NCI-H1092 (cell line): ENCODE measurements at regions not wholly inside any gene's neighbourhood (a gene's known extent, or its start where the extent isn't known, plus 50 kb on each side); places are given as distances from the start of the nearest gene placed in this dataset.

Source experiments
- DNase-seq: peaks from one replicate; lab custom pipeline; 2025; lab: John Stamatoyannopoulos, UW

GRCh38 chr20:48300529-48300928 lies 515.2 kb upstream of the SULF2 start:
- no peak for DNase-seq

- DNase-seq, result peak; percentile 95
These were observed 513.7 kb upstream of the SULF2 start for GRCh38 chr20:48298851-48299484.

DNA sequence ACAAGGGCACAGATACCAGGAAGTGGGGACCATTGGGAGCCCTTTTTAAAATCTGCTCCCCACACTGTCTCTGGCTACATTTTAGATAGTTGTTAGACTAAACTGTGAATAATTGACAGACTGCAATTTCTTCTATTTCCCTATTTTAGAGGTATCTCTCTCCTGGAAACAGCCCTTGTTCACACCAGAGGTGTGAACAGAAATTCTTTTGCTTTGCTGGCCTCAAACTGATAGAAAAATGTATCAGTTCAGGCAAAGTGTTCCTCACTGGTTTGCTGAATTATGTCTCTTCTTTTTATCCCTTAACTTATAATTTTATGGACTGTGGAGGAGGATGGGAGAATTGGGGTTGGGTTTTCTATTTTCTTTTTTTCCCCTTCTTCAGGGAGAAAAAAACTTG lies 513.2 kb upstream of the SULF2 start:
- DNase-seq, result no peak

GRCh38 chr20:48295966-48296421 lies 510.7 kb upstream of the SULF2 start:
- no peak for DNase-seq

DNA sequence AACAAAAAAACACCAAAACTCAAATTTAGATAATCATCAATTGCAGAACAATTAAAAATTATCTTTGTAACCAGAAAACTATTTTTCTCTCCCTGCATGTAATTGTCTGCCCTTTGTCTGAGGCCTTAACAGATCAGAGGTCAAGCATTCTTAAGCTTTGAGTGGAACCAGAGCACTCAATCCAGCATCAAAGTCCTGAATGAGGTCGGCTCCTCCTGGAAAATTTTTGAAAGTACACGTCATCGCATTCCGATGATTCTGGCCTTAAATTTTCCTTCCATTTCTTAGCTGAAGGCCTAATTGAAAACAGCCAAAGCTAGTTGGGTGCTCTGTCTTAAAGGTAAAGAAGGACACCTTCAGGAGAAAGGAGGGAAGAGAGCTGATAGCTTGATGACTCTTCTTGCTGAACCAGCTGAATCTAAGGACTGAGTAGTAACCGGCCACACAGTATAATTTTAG lies 510.2 kb upstream of the SULF2 start:
- no peak for DNase-seq

DNA sequence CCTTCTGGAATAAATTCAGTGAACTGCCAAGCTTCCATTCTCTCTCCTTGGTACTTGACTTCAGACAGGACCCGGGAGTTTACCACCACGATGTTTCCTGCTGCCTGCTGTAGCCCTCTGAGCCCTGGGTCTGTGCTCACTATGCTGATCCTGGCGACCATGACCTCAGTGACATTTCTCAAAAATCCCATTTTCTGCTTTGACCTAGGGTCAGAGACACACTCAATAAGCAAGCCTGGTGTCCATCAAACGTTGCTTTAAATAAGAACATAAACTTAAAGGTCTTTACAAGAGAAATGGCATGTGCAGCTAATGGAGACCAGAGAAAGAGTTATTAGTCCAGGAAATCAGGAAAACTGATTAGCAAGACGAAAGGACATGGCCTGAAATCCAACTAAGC lies 509.7 kb upstream of the SULF2 start:
- DNase-seq, result no peak

DNA sequence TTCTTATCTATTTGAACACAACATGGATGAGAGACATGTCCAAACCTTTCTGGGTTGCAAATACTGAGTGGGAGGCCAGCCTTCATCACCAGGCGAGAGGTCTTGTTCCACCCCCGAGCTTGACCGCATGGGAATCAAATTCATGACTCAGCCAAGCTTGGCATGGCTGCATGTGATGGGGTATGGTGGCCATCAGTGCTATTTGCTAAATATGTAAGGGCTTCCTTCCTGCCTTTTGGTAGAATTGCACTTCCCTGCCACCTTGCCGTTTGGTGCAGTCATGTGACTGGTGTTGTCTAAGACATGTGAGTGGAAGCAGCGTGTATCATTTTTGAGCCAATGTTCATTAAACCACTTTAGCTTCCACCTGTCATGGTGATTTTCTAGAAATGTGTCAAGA lies 508.9 kb upstream of the SULF2 start:
- peak; percentile 12 for DNase-seq

- DNase-seq, result no peak
These were observed 508.4 kb upstream of the SULF2 start for GRCh38 chr20:48293671-48294070.

- no peak for DNase-seq
These were observed 507.5 kb upstream of the SULF2 start for GRCh38 chr20:48292806-48293205.

- no peak for DNase-seq
These were observed 506.6 kb upstream of the SULF2 start for GRCh38 chr20:48291896-48292295.

- no peak for DNase-seq
These were observed 503.7 kb upstream of the SULF2 start for GRCh38 chr20:48288930-48289507.

GRCh38 chr20:48287552-48288170 lies 502.4 kb upstream of the SULF2 start:
- no peak for DNase-seq

GRCh38 chr20:48287021-48287494 lies 501.8 kb upstream of the SULF2 start:
- DNase-seq, result no peak

GRCh38 chr20:48286601-48287000 lies 501.3 kb upstream of the SULF2 start:
- no peak for DNase-seq

GRCh38 chr20:48285656-48286055 lies 500.4 kb upstream of the SULF2 start:
- DNase-seq, result no peak

- no peak for DNase-seq
These were observed 499.6 kb upstream of the SULF2 start for GRCh38 chr20:48284837-48285236.

- DNase-seq, result no peak
These were observed 499.0 kb upstream of the SULF2 start for GRCh38 chr20:48284315-48284714.

DNA sequence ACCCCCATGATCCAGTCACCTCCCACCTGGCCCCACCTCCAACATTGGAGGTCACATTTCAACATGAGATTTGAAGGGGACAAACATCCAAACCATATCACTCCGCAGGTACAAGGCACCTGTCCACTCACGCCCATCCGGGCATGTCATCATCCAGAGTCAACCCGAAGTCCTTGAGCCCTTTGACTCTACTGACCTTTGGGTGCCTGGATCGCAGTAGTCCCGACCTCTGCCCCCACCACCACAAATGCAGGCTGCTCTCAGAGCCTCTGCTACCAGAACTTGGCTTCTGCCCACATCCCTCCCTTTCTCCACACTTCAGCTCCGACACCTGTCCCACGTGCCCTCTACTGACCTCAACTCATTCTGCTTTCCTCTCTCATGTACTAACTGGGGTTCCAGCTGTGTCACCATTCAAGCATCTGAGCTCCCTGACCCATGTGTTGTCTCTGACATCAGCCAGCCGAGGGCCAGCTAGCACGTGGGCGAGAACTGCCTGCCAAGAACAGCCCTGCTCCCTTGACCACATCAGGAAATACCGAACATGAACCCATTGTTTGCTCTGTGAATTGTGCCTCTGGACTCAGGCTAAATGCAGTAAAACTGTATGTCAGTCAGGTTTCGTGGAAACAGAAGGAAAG lies 498.3 kb upstream of the SULF2 start:
- DNase-seq, result peak; percentile 42

DNA sequence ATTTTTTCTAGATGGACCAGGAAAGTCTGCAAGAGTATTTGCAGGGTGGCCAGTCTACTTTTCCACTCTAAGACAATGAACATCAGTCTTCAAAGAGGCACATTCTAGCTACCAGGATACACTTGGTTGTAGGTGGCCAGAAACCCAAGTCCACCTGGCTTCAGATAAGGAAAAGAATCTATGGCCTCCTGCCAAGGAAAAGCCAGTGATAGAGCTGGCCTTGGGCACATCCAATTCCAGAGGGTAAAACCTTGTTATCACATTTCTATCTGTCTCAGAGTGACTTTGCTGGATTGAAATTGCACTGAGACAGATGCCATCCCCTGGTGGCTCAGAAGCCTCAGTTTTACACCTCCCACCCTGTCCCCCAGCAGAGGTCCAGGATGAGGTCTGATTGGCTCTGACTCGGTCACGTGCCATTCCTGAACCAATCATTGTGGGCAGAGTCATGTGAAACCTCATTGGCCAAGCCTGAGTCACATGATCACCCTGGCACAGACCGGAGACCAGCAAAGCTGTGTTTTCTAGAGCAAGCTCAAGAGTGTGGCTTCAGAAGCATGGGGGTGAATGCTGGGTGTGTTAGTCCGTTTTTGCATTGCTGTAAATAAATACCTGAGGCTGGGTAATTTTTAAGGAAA lies 497.4 kb upstream of the SULF2 start:
- no peak for DNase-seq

GRCh38 chr20:48281501-48281900 lies 496.2 kb upstream of the SULF2 start:
- no peak for DNase-seq

DNA sequence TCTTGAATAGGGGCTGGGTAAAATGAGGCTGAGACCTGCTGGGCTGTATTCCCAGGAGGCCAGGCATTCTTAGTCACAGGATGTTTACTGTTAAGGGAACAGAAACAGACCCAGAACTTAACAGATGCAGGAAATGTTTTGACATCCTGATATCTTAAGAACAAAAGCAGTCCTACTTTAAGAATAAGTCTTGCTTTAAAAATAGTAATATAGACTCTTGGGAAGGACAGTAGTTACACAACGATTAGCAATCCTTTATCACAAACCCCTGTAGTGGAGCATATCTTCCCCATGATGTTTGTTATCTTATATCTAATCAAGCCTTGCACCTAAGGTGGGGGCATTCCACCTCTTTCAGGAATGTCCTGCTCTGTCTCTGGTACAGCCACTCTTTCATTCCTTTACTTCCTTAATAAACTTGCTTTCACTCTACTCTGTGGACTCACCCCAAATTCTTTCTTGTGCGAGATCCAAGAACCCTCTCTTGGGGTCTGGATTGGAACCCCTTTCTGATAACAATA lies 493.7 kb upstream of the SULF2 start:
- DNase-seq, result no peak

- no peak for DNase-seq
These were observed 492.0 kb upstream of the SULF2 start for GRCh38 chr20:48277266-48277665.
